K562 (cell line): ENCODE measurements at regions not wholly inside any gene's neighbourhood (a gene's known extent, or its start where the extent isn't known, plus 50 kb on each side); places are given as distances from the start of the nearest gene placed in this dataset.
A peak's percentile ranks its signal among the peaks of the same experiment; 100 is the strongest.

Experiments
- ARHGAP35 ChIP-seq: fragments of 450-650 bp; IDR thresholded peaks from 2 replicates; pipeline ENCODE4 v1.6.1; 2018; ENCODE audit not compliant: partially characterized antibody
- BRD4 ChIP-seq: fragments of 200-600 bp; sonication (generic); IDR thresholded peaks from 2 replicates; pipeline ENCODE4 v1.6.1; 2017; ENCODE audit warnings: inconsistent platforms
- CREB5 ChIP-seq: fragments of 250-450 bp; sonication (Bioruptor Pico); IDR thresholded peaks from 2 replicates; pipeline ENCODE4 v1.5.0; 2020; ENCODE audit warnings: mild to moderate bottlenecking
- GABPA ChIP-seq: fragments of 200-800 bp; sonication (Bioruptor generic); conservative IDR thresholded peaks from 2 replicates; pipeline ENCODE4 v1.6.1; 2016; ENCODE audit warnings: low read depth, missing genetic modification characterization, missing compliant biosample characterization
- KLF13 ChIP-seq: fragments of 450-650 bp; IDR thresholded peaks from 2 replicates; pipeline ENCODE4 v1.6.1; 2016; ENCODE audit warnings: missing genetic modification characterization, low read depth, mild to moderate bottlenecking, missing compliant biosample characterization, moderate library complexity, borderline replicate concordance
- MCM5 ChIP-seq: fragments of 450-650 bp; IDR thresholded peaks from 2 replicates; pipeline ENCODE4 v1.6.1; 2016; ENCODE audit warnings: low read depth
- MYNN ChIP-seq, 2 experiments: sonication (generic); formaldehyde crosslinking in 1 of 2; IDR thresholded peaks; 2 replicates each; pipeline versions ENCODE4 v1.5.0 to v1.6.1; 2016 to 2020; ENCODE audit warnings: antibody characterized with exemption in 1 of 2, missing genetic modification reagents in 1 of 2
- NEUROD1 ChIP-seq: fragments of 150-350 bp; IDR thresholded peaks from 2 replicates; pipeline ENCODE4 v1.6.1; 2014; ENCODE audit warnings: borderline replicate concordance, low read length, low read depth; ENCODE audit not compliant: partially characterized antibody
- PHB2 ChIP-seq: fragments of 450-650 bp; IDR thresholded peaks from 2 replicates; pipeline ENCODE4 v1.6.1; 2017; ENCODE audit warnings: low read depth
- RCOR1 ChIP-seq, 2 experiments: IDR thresholded peaks; 2 replicates each; pipeline ENCODE4 v1.6.1; 2012; ENCODE audit warnings: low read depth in 2 of 2, low read length in 2 of 2, borderline replicate concordance in 1 of 2, improper control_type of control experiment in 1 of 2
- SIN3B ChIP-seq: fragments of 450-650 bp; IDR thresholded peaks from 2 replicates; pipeline ENCODE4 v1.6.1; 2017; ENCODE audit warnings: low read depth, mild to moderate bottlenecking, moderate library complexity
- TRIM28 ChIP-seq: fragments of 450-650 bp; IDR thresholded peaks from 2 replicates; pipeline ENCODE4 v1.6.1; 2017
- WHSC1 ChIP-seq: IDR thresholded peaks from one replicate; pipeline ENCODE4 v1.6.1; 2012; ENCODE audit warnings: low read length, control low read depth, inconsistent platforms
- ZFP36 ChIP-seq: fragments of 150-350 bp; IDR thresholded peaks from 2 replicates; pipeline ENCODE4 v1.6.1; 2018; ENCODE audit warnings: low read length, low read depth; ENCODE audit not compliant: partially characterized antibody
- ZNF583 ChIP-seq: fragments of 250-450 bp; sonication (Bioruptor Pico); IDR thresholded peaks from 2 replicates; pipeline ENCODE4 v1.4.0; 2020
- ZNF668 ChIP-seq: fragments of 250-450 bp; sonication (Bioruptor Pico); IDR thresholded peaks from 2 replicates; pipeline ENCODE4 v1.8.0; 2022; ENCODE audit warnings: mild to moderate bottlenecking, inconsistent platforms
- TF ChIP-seq, protein P1 (sequence below): conservative IDR thresholded peaks from 2 replicates; pipeline ENCODE4 v1.6.1; 2011; ENCODE audit warnings: low read depth, mild to moderate bottlenecking, low read length; ENCODE audit not compliant: control insufficient read depth
- TF ChIP-seq, protein P2 (sequence below), 3 experiments: fragments of 200-800 bp in 1 of 3; fragments of 250-450 bp in 1 of 3; fragments of 450-650 bp in 1 of 3; sonication (Bioruptor Pico) in 1 of 3; sonication (Bioruptor generic) in 1 of 3; formaldehyde crosslinking in 1 of 3; IDR thresholded peaks; 2 replicates each; pipeline versions ENCODE4 v1.6.1 to v1.8.0; 2016 to 2022; ENCODE audit warnings: mild to moderate bottlenecking in 2 of 3, missing genetic modification characterization in 2 of 3, missing compliant biosample characterization in 1 of 3, moderate library complexity in 1 of 3
- TF ChIP-seq, protein P3 (sequence below): fragments of 450-650 bp; formaldehyde crosslinking; IDR thresholded peaks from 2 replicates; pipeline ENCODE4 v1.4.0; 2020; ENCODE audit warnings: mild to moderate bottlenecking, moderate library complexity
- TF ChIP-seq, protein P4 (sequence below): fragments of 450-650 bp; IDR thresholded peaks from 2 replicates; pipeline ENCODE4 v1.6.1; 2017; ENCODE audit warnings: mild to moderate bottlenecking, moderate library complexity

DNA sequence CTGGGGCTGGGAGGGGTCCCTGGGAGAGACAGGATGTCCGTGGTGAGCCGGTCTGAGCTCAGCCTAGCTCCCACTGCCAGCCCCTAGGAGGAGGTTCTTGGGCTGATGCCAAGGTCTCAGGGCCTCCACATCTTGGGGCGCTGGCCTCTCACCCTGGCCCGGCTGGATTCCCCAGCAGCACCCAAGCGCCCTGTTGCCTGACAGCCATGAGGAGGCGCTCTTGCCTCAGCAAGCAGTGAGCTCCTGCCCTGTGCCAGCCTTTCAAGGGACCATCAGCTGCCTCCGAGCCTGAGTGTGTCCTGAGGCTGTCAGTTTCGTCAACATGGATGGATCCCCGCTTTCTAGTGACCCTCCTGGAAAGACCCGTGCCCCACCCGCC, 234.9 kb upstream of the CIBAR2 start (continued):
- TF ChIP-seq, protein P1, sequence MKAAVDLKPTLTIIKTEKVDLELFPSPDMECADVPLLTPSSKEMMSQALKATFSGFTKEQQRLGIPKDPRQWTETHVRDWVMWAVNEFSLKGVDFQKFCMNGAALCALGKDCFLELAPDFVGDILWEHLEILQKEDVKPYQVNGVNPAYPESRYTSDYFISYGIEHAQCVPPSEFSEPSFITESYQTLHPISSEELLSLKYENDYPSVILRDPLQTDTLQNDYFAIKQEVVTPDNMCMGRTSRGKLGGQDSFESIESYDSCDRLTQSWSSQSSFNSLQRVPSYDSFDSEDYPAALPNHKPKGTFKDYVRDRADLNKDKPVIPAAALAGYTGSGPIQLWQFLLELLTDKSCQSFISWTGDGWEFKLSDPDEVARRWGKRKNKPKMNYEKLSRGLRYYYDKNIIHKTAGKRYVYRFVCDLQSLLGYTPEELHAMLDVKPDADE, result no peak
- TF ChIP-seq CREB5 (CRISPR knock-in tag) (no peak), ARHGAP35 (no peak), ZNF583 (no peak), KLF13 (tag) (no peak), BRD4 (no peak), ZFP36 (peak; percentile 7), MYNN (IDR thresholded peaks at IDR 0.05) (0 out of 2 replicates have a peak, but pooled peaks have one; percentile 64), MYNN (CRISPR knock-in tag; IDR thresholded peaks at IDR 0.05) (no peak), SIN3B (no peak), PHB2 (no peak), RCOR1 (IDR thresholded peaks at IDR 0.05; ENCODE audit: borderline replicate concordance in 1 of 2, low read depth in 2 of 2, low read length in 2 of 2) (peak in 1 of 2 experiments; percentile 76; a peak in 1 of 4 replicates), NEUROD1 (peak; percentile 30), GABPA (tag) (no peak), TRIM28 (no peak), ZNF668 (CRISPR knock-in tag) (no peak), MCM5 (no peak), WHSC1 (no peak)
- TF ChIP-seq, protein P2, sequence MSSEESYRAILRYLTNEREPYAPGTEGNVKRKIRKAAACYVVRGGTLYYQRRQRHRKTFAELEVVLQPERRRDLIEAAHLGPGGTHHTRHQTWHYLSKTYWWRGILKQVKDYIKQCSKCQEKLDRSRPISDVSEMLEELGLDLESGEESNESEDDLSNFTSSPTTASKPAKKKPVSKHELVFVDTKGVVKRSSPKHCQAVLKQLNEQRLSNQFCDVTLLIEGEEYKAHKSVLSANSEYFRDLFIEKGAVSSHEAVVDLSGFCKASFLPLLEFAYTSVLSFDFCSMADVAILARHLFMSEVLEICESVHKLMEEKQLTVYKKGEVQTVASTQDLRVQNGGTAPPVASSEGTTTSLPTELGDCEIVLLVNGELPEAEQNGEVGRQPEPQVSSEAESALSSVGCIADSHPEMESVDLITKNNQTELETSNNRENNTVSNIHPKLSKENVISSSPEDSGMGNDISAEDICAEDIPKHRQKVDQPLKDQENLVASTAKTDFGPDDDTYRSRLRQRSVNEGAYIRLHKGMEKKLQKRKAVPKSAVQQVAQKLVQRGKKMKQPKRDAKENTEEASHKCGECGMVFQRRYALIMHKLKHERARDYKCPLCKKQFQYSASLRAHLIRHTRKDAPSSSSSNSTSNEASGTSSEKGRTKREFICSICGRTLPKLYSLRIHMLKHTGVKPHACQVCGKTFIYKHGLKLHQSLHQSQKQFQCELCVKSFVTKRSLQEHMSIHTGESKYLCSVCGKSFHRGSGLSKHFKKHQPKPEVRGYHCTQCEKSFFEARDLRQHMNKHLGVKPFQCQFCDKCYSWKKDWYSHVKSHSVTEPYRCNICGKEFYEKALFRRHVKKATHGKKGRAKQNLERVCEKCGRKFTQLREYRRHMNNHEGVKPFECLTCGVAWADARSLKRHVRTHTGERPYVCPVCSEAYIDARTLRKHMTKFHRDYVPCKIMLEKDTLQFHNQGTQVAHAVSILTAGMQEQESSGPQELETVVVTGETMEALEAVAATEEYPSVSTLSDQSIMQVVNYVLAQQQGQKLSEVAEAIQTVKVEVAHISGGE (CRISPR knock-in tag; IDR thresholded peaks at IDR 0.05), result no peak
- TF ChIP-seq, protein P3, sequence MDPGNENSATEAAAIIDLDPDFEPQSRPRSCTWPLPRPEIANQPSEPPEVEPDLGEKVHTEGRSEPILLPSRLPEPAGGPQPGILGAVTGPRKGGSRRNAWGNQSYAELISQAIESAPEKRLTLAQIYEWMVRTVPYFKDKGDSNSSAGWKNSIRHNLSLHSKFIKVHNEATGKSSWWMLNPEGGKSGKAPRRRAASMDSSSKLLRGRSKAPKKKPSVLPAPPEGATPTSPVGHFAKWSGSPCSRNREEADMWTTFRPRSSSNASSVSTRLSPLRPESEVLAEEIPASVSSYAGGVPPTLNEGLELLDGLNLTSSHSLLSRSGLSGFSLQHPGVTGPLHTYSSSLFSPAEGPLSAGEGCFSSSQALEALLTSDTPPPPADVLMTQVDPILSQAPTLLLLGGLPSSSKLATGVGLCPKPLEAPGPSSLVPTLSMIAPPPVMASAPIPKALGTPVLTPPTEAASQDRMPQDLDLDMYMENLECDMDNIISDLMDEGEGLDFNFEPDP (CRISPR knock-in tag), result no peak
- TF ChIP-seq, protein P4, sequence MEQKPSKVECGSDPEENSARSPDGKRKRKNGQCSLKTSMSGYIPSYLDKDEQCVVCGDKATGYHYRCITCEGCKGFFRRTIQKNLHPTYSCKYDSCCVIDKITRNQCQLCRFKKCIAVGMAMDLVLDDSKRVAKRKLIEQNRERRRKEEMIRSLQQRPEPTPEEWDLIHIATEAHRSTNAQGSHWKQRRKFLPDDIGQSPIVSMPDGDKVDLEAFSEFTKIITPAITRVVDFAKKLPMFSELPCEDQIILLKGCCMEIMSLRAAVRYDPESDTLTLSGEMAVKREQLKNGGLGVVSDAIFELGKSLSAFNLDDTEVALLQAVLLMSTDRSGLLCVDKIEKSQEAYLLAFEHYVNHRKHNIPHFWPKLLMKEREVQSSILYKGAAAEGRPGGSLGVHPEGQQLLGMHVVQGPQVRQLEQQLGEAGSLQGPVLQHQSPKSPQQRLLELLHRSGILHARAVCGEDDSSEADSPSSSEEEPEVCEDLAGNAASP, result no peak
